NCI-H1417 (cell line): ENCODE measurements at regions not wholly inside any gene's neighbourhood (a gene's known extent, or its start where the extent isn't known, plus 50 kb on each side); places are given as distances from the start of the nearest gene placed in this dataset.

Experiments
- DNase-seq, 3 experiments: peaks; one replicate each; lab custom pipeline; 2025; lab: John Stamatoyannopoulos, UW

DNA sequence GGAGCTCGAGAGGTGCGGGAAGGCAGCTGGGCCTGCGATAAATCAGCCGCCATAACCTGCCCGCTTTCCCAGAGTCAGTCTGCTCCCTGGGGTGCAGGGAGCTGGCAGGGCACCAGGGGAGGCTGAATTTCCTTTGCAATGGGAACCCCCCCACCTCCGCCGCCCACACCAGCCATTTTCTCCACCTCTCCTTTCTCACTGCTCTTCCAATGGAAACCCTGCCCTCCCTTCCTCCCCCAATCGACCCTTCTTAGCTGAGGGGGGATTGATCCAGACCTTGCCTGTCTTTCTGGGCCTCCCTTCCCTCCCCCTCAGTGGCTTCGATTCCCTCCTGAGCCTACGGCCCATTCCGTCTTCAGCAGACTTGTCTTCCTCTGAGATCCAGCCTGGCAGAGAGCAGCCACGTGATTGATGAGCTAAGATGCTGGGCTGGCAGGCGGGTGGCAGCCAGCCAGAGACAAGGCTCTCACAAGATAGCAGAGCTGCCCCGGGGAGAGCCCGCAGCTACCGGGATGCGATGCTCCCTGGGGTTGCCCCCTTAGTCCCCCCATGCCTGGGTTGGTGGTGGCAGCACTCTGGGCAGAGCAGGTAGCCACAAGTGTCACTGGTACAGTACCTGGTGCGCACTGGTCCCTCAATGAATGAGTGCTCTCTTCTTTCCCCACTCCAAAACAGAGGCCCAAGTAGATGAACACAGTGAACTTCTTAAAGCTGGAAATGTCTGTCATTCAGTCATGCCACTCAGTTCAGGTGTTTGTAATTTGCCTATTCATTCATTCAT lies 53.7 kb upstream of the FABP6 start:
- peak in 2 of 3 experiments; percentile 29 to 70 for DNase-seq

- peak in 1 of 3 experiments; percentile 25 for DNase-seq
Observed at GRCh38 chr5:160174780-160175437, 54.4 kb upstream of the FABP6 start.

DNA sequence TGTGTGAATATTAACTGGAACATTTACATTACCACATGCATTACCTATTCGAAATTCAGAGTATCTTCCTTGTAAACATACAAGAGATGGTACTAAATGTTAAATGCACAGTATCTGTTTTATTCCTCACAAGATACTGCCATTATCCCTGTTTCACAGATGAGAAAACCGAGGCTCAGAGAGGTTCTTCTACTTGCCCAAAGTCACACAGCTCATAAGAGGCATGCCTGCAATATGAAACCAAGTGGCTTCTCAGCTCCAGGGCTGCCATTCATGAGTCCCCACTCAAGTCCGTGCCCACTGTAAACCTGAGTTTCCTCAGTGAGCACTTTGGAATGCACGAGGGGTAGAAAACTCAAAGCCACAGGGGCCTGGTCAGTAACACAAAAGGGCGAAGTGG lies 55.0 kb upstream of the FABP6 start:
- DNase-seq: no peak

DNA sequence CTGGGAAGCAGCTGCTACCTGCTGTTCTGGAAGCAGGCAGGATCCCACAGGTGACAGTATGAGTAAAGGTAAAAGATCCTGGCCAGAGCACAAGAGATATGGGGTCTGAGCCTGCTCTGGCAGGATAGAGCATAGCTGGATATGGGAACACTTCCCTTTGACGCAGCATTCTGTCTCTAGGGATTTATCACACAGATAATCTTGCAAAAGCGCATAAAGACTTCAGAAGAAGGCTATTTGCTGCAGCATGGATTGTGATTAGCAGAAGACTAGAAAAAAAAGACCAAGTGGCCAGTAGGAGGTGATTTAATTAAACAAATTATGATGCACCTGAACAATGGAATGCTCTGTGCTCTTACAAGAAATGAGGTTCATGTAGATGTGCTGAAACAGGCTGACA lies 52.4 kb upstream of the PWWP2A start:
- no peak for DNase-seq

DNA sequence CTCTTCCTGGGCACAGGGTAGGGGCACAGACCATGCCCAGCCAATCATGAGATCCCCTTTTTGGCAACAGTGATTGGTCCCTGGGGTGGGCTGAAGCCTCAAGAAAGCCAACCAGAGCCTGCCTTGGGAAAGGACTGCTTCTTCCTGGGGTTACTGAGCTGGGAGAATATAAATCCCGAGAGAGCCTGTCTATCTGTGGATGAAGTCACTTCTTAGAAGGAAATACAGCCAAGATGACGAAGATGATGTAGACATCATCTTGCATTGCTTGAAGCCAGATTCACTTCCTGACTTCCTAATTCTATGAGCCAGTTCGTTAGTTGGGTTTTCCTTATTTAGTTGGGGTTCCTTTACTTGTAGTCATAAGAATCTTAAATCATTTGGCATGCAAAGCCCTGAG lies 50.1 kb upstream of the PWWP2A start:
- no peak for DNase-seq
